ENCODE measurements at regions not wholly inside any gene's neighbourhood (a gene's known extent, or its start where the extent isn't known, plus 50 kb on each side); places are given as distances from the start of the nearest gene placed in this dataset.
"Not testable (repeated sequence)": the region's sequence is repeated elsewhere in the genome, so short reads cannot be mapped to it uniquely, and the experiment has no call there.

DNA sequence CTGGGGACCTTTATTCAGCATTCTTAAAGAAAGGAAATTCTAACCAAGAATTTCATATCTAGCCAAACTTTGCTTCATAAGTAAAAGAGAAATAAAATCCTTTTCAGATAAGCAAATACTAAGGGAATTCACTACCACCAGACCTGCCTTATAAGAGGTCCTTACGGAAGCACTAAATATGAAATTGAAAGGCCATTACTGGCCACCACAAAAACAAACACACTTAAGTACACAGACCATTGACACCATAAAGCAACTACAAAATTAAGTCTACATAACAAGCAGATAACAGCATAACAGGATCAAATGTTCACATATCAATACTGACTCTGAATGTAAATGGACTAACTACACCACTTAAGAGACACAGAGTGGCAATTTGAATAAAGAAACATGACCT, 361.4 kb upstream of the POU5F2 start:
- no peak for DNase-seq

DNA sequence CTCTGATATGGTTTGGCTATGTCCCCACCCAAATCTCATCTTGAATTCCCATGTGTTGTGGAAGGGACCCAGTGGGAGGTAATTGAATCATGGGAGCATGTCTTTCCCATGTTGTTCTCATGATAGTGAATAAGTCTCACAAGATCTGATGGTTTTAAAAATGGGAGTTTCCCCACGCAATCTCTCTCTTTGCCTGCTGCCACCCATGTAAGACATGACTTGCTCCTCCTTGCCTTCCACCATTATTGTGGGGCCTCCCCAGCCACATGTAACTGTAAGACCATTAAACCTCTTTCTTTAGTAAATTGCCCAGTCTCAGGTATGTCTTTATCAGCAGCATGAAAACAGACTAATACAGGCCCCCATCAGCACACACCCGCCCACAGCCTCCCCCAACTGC, 356.0 kb upstream of the POU5F2 start:
- not testable (repeated sequence) for DNase-seq

DNA sequence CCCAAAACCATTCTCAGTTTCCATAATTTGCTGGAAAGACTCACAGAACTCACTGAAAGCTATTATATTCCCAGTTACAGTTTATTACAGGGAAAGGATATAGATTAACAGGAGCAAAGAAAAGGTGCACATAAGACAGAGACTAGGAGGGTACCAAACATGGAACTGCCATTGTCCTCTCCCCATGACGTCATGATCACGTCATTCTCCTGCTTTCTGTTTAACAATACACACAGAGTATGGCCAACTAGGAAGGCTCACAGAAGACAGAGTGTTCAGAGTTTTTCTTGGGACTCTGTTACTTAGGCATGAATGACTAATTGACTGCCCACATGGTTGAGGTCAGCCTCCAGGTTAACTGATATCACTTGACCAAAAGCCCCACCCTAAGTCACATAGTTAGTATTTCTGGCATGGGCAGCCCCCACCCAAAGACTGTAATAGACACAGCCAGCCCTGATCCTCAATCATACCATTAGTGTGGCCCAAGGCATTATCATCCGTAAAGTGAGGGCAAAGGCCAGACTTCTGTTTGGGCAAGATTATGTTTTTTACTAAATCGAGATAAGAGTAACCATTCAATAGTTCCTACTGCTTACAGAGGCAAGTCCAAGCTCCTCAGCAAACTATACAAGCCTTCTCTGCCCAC, 353.5 kb upstream of the POU5F2 start:
- no peak for DNase-seq

DNA sequence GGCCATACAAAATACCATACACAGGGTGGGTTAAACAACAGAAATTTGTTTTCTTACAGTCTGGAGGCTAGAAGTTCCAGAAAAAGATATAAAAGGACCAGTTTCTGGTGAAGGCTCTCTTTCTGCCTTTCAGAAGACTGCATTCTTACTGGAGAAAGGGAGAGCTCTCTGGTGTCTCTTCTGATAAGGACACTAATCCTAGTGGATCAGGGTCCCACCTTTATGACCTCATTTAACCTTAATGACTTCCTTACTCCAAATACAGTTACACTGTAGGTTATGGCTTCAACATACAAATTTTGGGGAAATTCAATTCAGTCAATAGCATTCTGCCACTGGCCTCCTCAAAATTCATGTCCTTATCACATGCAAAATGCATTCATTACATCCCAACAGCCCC, 351.9 kb upstream of the POU5F2 start:
- no peak for DNase-seq

DNA sequence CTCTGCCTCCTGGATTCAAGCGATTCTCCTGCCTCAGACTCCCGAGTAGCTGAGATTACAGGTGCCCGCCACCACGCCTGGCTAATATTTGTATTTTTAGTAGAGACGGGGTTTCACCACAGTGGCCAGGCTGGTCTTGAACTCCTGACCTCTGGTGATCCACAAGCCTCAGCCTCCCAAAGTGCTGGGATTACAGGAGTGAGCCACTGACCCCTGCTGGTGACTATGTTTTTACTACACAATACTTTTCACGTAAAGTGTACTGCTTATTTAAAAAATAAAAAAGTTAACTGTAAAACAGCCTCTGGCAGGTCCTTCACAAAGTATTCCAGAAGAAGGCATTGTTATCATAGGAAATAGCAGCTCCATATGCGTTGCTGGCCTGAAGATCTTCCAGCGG, 345.2 kb upstream of the POU5F2 start:
- DNase-seq = not testable (repeated sequence)

DNA sequence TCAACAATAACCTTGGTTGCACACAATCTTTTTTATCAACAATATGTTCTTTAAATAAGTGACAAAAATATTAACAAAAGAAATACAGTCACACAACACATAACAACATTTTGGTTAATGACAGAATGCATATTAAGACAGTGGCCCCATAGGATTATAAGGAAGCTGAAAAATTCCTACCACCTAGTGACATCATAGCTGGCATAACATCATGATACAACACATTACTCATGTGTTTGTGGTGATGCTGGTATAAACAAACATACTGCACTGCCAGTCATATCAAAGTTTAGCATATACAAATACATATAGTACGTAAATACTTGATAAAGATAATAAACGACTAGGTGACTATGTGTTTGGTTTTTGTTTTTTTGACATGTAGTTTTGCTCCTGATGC, 344.8 kb upstream of the POU5F2 start:
- DNase-seq = no peak

DNA sequence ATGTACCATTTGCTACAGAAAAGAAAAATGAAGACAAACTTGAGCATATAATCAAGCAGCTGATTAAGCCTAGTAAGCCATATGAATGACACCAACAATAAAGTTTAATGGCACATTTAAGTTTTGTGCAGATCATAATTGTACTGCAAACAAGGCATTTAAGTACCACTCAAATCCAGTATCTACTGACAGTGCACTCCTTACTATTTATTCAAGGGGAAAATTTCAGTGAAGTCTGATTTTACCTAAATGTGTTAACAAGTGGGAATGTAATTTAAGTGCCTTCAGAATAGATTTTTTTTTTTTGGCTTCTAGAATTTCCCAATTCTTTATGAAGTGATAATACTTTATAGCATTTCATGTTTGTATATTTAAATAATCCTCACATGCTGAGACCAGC, 341.0 kb upstream of the POU5F2 start:
- DNase-seq = no peak

DNA sequence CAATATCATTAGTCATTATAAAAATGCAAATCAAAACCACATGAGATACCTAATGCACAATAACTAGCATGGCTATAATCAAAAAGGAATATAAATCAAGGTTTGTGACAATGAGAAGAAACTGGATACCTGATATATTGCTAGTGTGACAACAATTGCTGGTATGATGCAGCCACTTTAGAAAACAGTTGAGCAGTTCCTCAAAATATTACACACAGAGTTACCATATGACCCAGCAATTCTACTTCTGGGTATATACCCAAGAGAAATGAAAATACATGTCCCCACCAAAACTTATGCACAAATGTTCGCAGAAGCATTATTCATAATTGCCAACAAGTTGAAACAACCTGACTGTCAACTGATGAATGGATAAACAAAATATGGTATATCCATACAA, 339.7 kb upstream of the POU5F2 start:
- DNase-seq = no peak

DNA sequence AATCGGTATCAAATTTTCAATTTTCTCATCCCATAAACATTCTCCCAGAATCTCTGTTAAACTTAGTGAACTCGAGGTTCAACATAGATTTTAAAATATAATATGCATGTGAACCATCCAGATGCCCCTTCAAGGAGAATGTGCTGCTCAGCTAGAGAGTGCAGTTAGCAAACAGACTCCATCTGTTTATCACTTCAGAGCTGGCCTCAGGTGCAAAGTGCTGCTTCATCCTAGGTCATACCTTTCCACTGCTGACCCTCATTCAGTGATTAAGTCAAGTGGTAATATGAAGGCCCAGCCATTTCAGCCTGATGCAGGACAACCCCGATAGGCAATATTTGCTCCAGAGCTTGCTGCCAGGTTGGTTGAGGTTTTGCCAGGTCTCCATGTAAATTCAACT, 339.0 kb upstream of the POU5F2 start:
- DNase-seq = no peak

DNA sequence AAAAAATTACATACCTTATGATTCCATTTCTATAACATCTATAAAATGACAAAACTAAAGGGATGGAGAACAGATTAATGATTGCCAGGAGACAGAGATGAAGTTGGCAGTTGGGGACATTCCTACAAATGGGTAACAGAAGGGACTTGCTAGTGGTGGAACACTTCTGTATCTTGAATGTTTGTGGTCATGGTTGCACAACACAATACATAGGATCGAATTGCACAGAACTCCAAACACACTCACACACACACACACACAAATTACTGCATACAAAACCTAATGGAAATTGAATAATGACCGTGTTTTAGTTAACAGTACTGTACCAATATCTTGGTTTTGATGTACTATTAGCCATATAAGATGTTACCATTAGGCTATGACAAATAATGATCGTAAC, 330.7 kb upstream of the POU5F2 start:
- no peak for DNase-seq

DNA sequence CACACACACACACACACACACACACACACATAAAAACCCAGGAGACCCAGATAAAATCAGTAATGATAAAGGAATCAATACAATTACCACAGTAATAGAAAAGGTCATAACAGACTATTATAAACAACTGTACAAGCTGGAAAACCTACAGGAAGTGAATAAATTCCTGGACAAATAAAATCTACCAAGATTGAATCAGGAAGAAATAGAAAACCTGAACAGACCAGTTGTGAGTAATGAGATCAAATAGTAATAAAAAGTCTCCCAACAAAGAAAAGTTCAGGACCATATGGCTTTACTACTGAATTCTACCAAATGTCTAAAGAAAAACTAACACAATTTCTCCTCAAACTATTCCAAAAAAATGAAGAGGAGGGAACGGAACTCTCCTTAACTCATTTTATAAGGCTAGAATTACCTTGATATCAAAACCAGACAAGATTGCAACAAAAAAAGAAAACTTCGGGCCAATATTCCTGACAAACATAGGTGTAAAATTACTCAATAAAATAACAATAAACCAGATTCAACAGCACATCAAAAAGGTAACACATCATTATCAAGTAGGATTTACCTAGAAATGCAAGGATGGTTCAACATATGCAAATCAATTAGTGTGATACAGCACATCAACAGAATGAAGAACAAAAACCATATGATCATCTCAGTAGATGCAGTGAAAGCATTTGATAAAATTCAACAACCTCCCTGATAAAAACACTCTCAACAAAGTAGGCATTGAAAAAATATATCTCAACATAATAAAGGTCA, 325.2 kb upstream of the POU5F2 start:
- no peak for DNase-seq

DNA sequence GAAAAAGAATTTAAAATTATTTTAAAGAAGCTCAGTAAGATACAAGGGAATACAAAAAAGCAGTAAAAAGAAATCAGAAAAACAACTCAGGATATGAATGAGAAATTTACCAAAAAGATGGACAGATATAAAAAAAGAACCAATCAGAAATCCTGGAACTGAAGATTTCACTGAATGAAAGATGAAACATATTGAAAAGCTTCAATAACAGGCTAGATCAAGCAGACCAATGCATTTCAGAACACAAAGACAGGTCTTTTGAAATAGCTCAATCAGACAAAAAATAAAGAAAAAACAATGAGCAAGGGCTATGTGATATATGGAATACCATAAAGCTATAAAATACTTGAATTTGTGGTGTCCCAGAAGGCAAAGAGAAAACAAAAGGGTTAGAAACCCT, 322.6 kb upstream of the POU5F2 start:
- no peak for DNase-seq

DNA sequence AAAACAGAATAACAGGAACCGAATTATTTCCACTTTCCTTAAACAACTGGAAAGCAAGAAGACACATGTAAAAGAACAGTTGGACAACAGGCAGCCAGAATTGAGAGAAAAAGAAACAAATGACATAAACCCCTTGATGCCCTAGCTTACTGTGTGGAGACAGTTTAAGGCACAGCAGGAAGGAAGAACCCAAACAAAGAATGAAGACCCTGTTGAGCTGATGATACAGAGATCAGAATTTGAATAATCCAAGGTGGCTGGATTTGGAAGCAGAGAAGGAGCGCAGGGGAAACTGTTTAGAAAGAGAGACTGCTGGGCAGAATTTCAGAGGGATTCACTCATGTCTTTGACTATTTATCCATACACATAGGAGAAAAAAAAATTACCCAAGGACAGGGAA, 316.3 kb upstream of the POU5F2 start:
- no peak for DNase-seq

DNA sequence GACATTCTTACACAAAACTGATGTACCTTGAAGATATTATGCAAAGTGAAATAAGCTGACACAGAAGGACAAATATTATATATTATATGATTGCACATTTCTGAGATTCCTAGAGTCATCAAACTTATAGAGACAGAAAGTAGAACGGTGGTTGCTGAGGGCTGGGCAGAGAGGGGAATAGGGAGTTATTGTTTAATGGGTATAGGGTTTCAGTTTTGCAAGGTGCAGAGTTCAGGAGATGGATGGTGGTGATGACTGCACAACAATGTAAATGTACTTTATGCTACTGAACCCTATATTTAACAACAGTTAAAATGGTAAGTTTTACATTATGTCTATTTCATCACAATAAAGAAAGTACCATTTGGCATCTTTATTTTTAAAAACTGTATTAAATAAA, 315.8 kb upstream of the POU5F2 start:
- no peak for DNase-seq

DNA sequence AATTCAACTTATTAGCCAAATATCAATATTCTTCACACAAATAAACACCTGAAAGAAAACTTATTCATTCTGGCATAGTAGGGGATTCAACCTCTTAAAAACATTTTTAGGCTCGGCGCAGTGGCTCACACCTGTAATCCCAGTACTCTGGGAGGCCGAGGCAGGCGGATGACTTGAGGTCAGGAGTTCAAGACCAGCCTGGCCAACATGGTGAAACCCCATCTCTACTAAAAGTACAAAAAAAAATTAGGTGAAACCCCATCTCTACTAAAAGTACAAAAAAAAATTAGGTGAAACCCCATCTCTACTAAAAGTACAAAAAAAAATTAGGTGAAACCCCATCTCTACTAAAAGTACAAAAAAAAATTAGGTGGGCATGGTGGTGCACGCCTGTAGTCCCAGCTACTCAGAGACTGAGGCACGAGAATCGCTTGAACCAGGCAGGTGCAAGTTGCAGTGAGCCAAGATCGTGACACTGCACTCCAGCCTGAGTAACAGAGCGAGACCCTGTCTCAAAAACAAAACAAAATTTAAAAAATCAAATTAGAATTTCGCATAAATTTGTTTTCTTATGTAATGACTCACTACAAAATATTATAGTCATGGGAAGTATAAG, 308.0 kb upstream of the POU5F2 start:
- DNase-seq = not testable (repeated sequence)

DNA sequence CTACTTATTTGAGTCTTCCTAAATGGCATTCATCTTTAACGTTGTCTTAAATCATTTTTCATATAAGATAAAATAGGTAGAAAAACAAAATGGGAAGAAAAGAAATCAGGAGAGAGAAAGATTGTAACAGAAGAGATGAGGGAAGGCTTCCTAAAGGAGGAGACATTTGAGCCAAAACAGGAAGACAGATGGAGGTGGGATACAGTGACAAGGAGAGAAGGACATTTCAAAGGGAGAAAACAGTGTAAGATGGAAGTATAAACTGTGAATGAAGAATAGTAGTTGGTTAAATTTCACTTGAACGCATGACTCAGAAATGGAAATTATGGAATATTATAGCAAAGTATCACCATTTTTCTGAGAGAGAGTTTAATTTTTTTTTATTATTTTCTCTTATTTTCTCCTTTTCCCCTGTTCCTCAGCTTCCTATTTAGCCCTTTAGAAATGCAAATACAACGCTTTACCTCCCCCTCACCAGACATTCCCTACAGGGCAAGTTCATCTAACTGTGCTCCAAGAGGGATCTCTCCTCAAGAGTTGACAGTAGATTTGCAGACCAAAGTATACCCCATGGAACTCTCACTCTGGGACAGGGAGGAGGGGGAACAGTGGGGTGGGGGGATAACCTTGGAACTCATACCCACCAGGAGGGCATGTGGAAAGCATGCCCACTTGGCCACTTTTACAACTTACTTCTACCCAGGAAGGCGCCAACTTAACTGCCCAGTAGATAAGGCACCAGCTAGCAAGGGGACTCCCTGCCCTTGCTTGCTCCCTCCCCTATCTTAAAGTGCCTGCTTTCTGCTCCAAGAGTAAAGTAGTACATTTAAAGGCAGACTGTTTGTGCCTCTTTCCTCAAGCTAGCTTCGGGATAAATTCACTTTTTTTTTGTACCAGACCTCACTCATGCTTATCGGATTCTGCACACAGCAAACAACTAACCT, 304.7 kb upstream of the POU5F2 start:
- DNase-seq = no peak

DNA sequence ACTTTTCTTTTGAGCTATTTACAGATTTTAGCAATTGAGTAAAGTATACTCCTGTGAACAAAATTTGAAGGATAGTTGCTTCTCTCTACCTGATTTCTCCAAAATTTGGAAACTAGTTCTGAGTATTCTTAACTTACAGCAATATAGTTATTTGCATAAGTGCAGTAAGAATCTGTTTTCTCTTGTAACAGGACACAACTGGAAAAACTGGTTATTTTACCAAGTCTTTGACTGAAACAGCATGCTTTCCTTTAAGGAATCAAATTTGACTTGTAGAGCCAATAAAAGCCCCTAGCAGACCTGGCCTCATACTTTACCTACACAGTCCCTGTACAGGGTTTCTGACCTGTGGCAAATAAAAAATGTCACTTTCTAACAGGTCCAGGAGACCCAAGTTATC, 301.9 kb upstream of the POU5F2 start:
- no peak for DNase-seq

DNA sequence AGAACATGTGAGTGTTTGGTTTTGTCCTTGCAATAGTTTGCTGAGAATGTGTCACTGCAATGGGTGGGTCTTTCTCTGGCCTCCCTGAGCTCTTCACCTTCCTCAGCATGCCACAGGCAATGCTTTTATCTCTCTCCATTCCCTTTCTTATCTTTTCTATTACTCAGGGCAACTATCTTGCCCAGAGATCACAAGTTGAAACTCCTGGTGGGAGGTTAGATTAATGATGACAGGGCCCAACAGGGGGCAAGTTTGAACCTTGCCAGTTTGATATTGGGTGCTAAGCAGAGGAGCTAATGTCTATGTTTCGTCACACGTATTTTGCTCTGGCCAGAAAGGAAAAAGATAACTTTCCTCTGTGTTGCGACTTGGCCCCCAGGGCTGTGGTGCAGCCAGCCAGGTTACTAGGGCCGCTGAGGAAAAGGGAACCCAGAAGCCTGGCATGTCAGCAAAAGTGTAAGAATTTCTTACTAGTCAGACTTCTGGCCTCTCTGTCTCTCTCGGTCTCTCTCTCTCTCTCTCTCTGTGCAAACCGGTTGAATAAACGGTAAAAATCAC, 299.3 kb upstream of the POU5F2 start:
- DNase-seq = no peak

DNA sequence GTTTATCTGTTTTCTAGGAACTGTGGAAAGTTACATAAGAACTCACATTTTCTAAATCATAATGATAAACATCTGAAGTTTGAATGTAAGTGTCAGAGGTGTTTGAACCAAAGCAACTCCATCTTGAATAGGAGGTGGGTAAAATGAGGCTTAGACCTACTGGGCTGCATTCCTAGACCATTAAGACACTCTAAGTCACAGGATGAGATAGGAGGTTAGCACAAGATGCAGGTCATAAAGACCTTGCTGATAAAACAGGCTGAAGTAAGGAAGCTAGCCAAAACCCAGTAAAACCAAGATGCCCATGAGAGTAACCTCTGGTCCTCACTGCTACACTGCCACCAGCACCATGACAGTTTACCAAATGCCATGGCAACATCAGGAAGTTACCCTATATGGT, 297.7 kb upstream of the POU5F2 start:
- no peak for DNase-seq

DNA sequence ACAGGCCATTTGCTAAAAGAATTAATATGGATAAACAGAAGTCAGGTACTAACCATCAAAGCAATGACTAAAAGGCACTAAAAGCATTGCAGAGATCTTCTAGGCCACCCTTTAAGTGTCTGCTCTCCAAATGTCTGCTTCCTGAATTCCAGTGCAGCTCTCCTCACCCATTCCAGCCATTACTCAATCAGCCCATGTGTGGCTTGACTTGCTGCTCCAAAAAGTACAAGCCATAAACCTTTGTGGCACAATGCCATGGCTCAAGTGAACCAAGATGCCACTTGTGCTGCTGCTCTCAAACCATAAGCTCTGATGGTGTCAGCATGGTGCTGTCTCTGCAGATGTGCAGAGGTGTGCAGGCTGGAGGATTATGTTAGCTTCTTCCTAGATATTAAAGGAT, 290.2 kb upstream of the POU5F2 start:
- no peak for DNase-seq

DNA sequence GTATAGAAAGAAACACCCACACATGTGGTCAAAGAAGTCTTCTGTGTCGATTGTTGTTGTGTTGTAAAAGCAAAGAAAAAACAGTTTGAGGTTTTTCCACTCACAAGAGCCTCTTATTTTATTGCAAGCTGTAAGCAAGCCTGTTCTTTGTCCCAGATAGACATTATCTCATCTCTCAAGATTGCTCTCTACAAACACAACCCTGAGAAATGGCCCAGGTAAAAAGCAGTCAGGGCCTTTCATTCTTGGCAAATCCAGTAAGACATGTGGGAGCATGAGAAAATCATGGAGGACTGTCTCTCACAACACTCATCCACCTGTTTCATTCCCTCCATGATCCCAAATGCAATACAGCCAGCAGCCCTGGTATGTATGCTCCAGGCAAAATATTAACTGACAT, 286.6 kb upstream of the POU5F2 start:
- DNase-seq = no peak

DNA sequence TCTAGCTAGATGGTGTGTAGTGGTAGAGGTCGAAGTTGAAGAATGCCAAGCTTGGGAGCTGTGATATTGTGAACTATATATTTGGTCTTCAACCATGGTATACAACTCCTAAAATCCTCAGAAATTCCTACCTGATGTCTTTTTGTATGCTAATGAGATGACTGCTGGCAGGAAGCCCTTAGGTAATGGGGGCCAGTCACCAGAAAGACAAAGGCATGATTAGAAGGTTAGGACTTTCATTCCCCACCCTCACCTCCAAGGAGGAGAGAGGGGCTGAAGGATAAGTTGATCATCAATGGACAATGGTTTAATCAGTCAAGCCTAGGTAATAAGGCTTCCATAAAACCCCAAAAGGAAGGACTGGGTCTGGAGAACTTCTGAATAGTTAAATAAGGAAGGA, 285.7 kb upstream of the POU5F2 start:
- no peak for DNase-seq
